Keratinocyte (primary cell): ENCODE measurements at regions not wholly inside any gene's neighbourhood (a gene's known extent, or its start where the extent isn't known, plus 50 kb on each side); places are given as distances from the start of the nearest gene placed in this dataset.

Experiments
- DNase-seq: peaks from one replicate; pipeline ENCODE4 v3.0.0-alpha.2; 2011; ENCODE audit warnings: low read depth, missing footprints, low spot score
- FAIRE-seq: peaks from 2 replicates; lab custom pipeline; 2011; peaks lifted over from hg19 to GRCh38; lab: Jason Lieb, UNC
- H2AFZ ChIP-seq: 2 replicates; pipeline ENCODE4 v1.6.0; 2012; ENCODE audit warnings: low read length, control low read depth, inconsistent platforms; ENCODE audit not compliant: control insufficient read depth
- H3K27ac ChIP-seq: 2 replicates; pipeline ENCODE4 v1.5.1; 2011; ENCODE audit warnings: low read length; ENCODE audit not compliant: control insufficient read depth, insufficient read depth
- H3K27me3 ChIP-seq: 3 replicates; pipeline ENCODE4 v1.6.0; 2011; ENCODE audit warnings: low read length; ENCODE audit not compliant: control insufficient read depth, insufficient read depth; ENCODE audit errors: extremely low read depth
- H3K36me3 ChIP-seq, 2 experiments: 2 replicates in 1 of 2; 3 replicates in 1 of 2; pipeline ENCODE4 v1.5.1; 2011; ENCODE audit warnings: low read length in 2 of 2, mild to moderate bottlenecking in 1 of 2; ENCODE audit not compliant: control insufficient read depth in 2 of 2, insufficient read depth in 2 of 2; ENCODE audit errors: extremely low read depth in 1 of 2
- H3K4me1 ChIP-seq: 3 replicates; pipeline ENCODE4 v1.5.1; 2011; ENCODE audit warnings: low read length; ENCODE audit not compliant: control insufficient read depth, insufficient read depth; ENCODE audit errors: extremely low read depth
- H3K4me2 ChIP-seq: 3 replicates; pipeline ENCODE4 v1.6.0; 2011; ENCODE audit warnings: low read depth, low read length; ENCODE audit not compliant: control insufficient read depth, insufficient read depth; ENCODE audit errors: extremely low read depth
- H3K4me3 ChIP-seq, 3 experiments: fragments of 200-600 bp in 1 of 3; sonication (generic) in 1 of 3; 2 replicates in 2 of 3; 3 replicates in 1 of 3; pipeline ENCODE4 v1.5.1; 2011 to 2016; ENCODE audit warnings: low read length in 3 of 3, mild to moderate bottlenecking in 3 of 3, control low read depth in 2 of 3, inconsistent platforms in 1 of 3, low read depth in 1 of 3, mixed read lengths in 1 of 3, mixed run types in 1 of 3, moderate library complexity in 1 of 3; ENCODE audit not compliant: control insufficient read depth in 2 of 3, insufficient read depth in 2 of 3; ENCODE audit errors: extremely low read depth in 1 of 3
- H3K79me2 ChIP-seq: 2 replicates; pipeline ENCODE4 v1.6.0; 2012; ENCODE audit warnings: low read length; ENCODE audit not compliant: control insufficient read depth, insufficient read depth
- H3K9ac ChIP-seq: 3 replicates; pipeline ENCODE4 v1.6.0; 2011; ENCODE audit warnings: low read length; ENCODE audit not compliant: control insufficient read depth, insufficient read depth; ENCODE audit errors: extremely low read depth
- H3K9me1 ChIP-seq: 3 replicates; pipeline ENCODE4 v1.6.0; 2011; ENCODE audit warnings: low read length; ENCODE audit not compliant: control insufficient read depth, insufficient read depth; ENCODE audit errors: extremely low read depth
- H3K9me3 ChIP-seq: 2 replicates; pipeline ENCODE4 v1.5.1; 2012; ENCODE audit warnings: low read depth, low read length; ENCODE audit not compliant: control insufficient read depth
- H4K20me1 ChIP-seq: 3 replicates; pipeline ENCODE4 v1.6.0; 2011; ENCODE audit warnings: low read length; ENCODE audit not compliant: control insufficient read depth, insufficient read depth; ENCODE audit errors: extremely low read depth
- EZH2 ChIP-seq: IDR thresholded peaks from one replicate; pipeline ENCODE4 v1.6.1; 2012; ENCODE audit warnings: inconsistent platforms, mild to moderate bottlenecking, low read length, moderate library complexity
- dilution Hi-C: fragments of 300-500 bp; cut with MboI; formaldehyde crosslinking; loops from one replicate; pipeline ENCODE4 v1.7.0; 2020; ENCODE audit warnings: low sequenced_read_pairs; ENCODE audit not compliant: extremely low pct_ligation_motif_present
- TF ChIP-seq, protein P1 (sequence below), 3 experiments: IDR thresholded peaks in 1 of 3; conservative IDR thresholded peaks in 1 of 3; optimal IDR thresholded peaks in 1 of 3; 2 replicates in 2 of 3; 3 replicates in 1 of 3; pipeline versions ENCODE3 to v1.5.1; 2011; ENCODE audit warnings: low read length in 3 of 3, mild to moderate bottlenecking in 3 of 3, moderate library complexity in 2 of 3, control low read depth in 1 of 3, inconsistent platforms in 1 of 3; ENCODE audit not compliant: insufficient read depth in 2 of 3; ENCODE audit errors: extremely low read depth in 1 of 3

DNA sequence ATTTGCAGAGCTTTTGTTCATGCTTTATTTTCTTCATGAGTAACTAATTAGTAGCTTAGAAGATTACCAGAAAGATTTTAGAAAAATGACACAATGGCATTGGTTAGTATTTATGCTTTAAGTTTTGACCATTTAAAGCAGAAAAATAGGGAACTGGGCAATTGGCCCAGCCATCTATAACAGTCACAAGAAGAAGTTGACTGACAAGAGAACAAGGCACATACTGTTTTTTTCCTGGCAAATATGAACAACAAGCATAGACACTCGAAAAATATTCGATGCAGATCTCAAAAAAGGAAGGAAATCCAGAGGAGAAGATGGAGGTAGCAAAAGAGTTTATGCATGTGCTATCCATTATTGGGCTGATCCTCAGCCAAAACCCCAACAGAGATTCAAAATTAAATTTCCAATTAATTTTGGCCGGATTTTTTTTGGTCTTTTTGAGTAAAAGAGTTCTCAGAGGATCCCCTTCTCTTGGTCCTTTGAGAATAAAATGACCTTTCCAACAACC lies 200.8 kb upstream of the SLC35G4 start:
- H3K9ac ChIP-seq = no peak overlapping the region
- dilution Hi-C loops = no loop called here
- H3K4me2 ChIP-seq = no peak overlapping the region
- no peak overlapping the region for H3K27ac ChIP-seq
- DNase-seq = no peak
- H2AFZ ChIP-seq = no peak overlapping the region
- no peaks in the 10 kb centered on the region for H3K79me2 ChIP-seq
- no peak for FAIRE-seq
- H4K20me1 ChIP-seq = no peaks in the 10 kb centered on the region
- H3K36me3 ChIP-seq = no peaks in the 10 kb centered on the region
- TF ChIP-seq, protein P1, sequence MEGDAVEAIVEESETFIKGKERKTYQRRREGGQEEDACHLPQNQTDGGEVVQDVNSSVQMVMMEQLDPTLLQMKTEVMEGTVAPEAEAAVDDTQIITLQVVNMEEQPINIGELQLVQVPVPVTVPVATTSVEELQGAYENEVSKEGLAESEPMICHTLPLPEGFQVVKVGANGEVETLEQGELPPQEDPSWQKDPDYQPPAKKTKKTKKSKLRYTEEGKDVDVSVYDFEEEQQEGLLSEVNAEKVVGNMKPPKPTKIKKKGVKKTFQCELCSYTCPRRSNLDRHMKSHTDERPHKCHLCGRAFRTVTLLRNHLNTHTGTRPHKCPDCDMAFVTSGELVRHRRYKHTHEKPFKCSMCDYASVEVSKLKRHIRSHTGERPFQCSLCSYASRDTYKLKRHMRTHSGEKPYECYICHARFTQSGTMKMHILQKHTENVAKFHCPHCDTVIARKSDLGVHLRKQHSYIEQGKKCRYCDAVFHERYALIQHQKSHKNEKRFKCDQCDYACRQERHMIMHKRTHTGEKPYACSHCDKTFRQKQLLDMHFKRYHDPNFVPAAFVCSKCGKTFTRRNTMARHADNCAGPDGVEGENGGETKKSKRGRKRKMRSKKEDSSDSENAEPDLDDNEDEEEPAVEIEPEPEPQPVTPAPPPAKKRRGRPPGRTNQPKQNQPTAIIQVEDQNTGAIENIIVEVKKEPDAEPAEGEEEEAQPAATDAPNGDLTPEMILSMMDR (optimal IDR thresholded peaks at IDR 0.05 in 1 of 3, IDR thresholded peaks at IDR 0.05 in 1 of 3, conservative IDR thresholded peaks at IDR 0.05 in 1 of 3; ENCODE audit: extremely low read depth in 1 of 3, insufficient read depth in 2 of 3, low read length in 3 of 3) = no peak
- TF ChIP-seq EZH2 = no peak
- no peaks in the 10 kb centered on the region for H3K9me3 ChIP-seq
- H3K4me3 ChIP-seq = no peak overlapping the region
- no peaks in the 10 kb centered on the region for H3K4me1 ChIP-seq
- no peaks in the 10 kb centered on the region for H3K27me3 ChIP-seq
- H3K9me1 ChIP-seq = no peaks in the 10 kb centered on the region

DNA sequence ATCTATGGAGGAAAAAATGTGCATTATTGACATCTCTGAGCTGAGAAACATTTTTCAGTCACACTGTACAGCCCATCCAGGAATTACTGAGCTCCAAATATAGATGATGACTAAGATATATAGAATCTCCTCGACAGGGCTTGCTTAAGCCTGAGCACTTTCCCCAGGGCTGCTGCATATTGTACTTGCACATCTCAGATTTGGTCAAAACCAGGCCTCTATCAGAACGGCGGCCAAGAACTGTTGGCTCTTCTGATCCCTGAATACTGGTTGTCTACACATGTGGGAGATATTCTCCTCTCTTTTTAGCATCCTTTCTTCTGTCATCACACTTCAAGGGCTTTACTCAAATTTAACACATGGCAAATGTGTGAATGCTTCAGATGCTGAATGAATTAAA lies 201.5 kb upstream of the SLC35G4 start:
- no peak for FAIRE-seq
- Histone ChIP-seq H3K4me1 (no peaks in the 10 kb centered on the region), H3K27me3 (no peaks in the 10 kb centered on the region), H4K20me1 (no peaks in the 10 kb centered on the region), H3K4me3 (no peak overlapping the region), H3K9me3 (no peaks in the 10 kb centered on the region), H2AFZ (no peak overlapping the region), H3K4me2 (no peak overlapping the region), H3K36me3 (no peaks in the 10 kb centered on the region), H3K79me2 (no peaks in the 10 kb centered on the region), H3K9me1 (no peaks in the 10 kb centered on the region), H3K9ac (no peak overlapping the region), H3K27ac (no peak overlapping the region)
- no peak for TF ChIP-seq EZH2
- TF ChIP-seq, protein P1 (optimal IDR thresholded peaks at IDR 0.05 in 1 of 3, IDR thresholded peaks at IDR 0.05 in 1 of 3, conservative IDR thresholded peaks at IDR 0.05 in 1 of 3; ENCODE audit: extremely low read depth in 1 of 3, insufficient read depth in 2 of 3, low read length in 3 of 3) = no peak
- dilution Hi-C loops = no loop called here
- DNase-seq = no peak
